GM23338 (cell line): ENCODE measurements at regions not wholly inside any gene's neighbourhood (a gene's known extent, or its start where the extent isn't known, plus 50 kb on each side); places are given as distances from the start of the nearest gene placed in this dataset.

ENCODE experiments used
- ATAC-seq: fragments of 200-7000 bp; cut with Tn5 transposase; 3 replicates; pipeline ENCODE4 v1.9.1; 2020
- DNase-seq: peaks from one replicate; pipeline ENCODE4 v3.0.0-alpha.2; 2015; ENCODE audit warnings: low spot score
- H2AFZ ChIP-seq: fragments of 200-600 bp; sonication (generic); 2 replicates; pipeline ENCODE4 v1.8.0; 2016; ENCODE audit warnings: antibody characterized with exemption, mild to moderate bottlenecking, moderate library complexity
- H3F3A ChIP-seq: fragments of 200-600 bp; sonication (generic); replicated peaks from 2 replicates; pipeline ENCODE4 v1.8.0; 2017; ENCODE audit warnings: antibody characterized with exemption, mixed run types, low read depth
- H3K27ac ChIP-seq: fragments of 200-600 bp; sonication (generic); 2 replicates; pipeline ENCODE4 v1.6.1; 2016; ENCODE audit warnings: low read depth
- H3K27me3 ChIP-seq: fragments of 200-600 bp; sonication (generic); 2 replicates; pipeline ENCODE4 v1.8.0; 2016; ENCODE audit warnings: mild to moderate bottlenecking, mixed run types, moderate library complexity; ENCODE audit not compliant: insufficient read depth
- H3K36me3 ChIP-seq: fragments of 200-600 bp; sonication (generic); 2 replicates; pipeline ENCODE4 v1.8.0; 2016; ENCODE audit warnings: mild to moderate bottlenecking; ENCODE audit not compliant: insufficient read depth
- H3K4me1 ChIP-seq: fragments of 200-600 bp; sonication (generic); 2 replicates; pipeline ENCODE4 v1.8.0; 2016; ENCODE audit warnings: mild to moderate bottlenecking, moderate library complexity; ENCODE audit not compliant: insufficient read depth
- H3K4me2 ChIP-seq: fragments of 200-600 bp; sonication (generic); 2 replicates; pipeline ENCODE4 v1.7.1; 2017; ENCODE audit warnings: mixed run types
- H3K4me3 ChIP-seq: fragments of 200-600 bp; sonication (generic); 2 replicates; pipeline ENCODE4 v1.6.1; 2016; ENCODE audit warnings: mixed run types
- H3K79me2 ChIP-seq: fragments of 200-600 bp; sonication (generic); replicated peaks from 2 replicates; pipeline ENCODE4 v1.8.0; 2017; ENCODE audit warnings: mild to moderate bottlenecking; ENCODE audit not compliant: insufficient read depth
- H3K9me2 ChIP-seq: fragments of 200-600 bp; sonication (generic); 2 replicates; pipeline ENCODE4 v1.8.0; 2017; ENCODE audit not compliant: insufficient read depth
- H4K20me1 ChIP-seq: fragments of 200-600 bp; sonication (generic); replicated peaks from 2 replicates; pipeline ENCODE4 v1.8.0; 2017; ENCODE audit warnings: mild to moderate bottlenecking; ENCODE audit not compliant: insufficient read depth
- H3K27ac Mint-ChIP-seq: 2 replicates; pipeline ENCODE4 v1.8.0; 2020; ENCODE audit warnings: inconsistent platforms, mild to moderate bottlenecking, moderate library complexity, mixed read lengths
- H3K27me3 Mint-ChIP-seq: 3 replicates; pipeline ENCODE4 v1.8.0; 2022; ENCODE audit warnings: low read depth, mild to moderate bottlenecking, moderate library complexity, mixed read lengths, inconsistent platforms; ENCODE audit not compliant: insufficient read depth, poor library complexity
- H3K36me3 Mint-ChIP-seq: 3 replicates; pipeline ENCODE4 v1.8.0; 2021; ENCODE audit warnings: low read depth, mild to moderate bottlenecking, inconsistent platforms, moderate library complexity, mixed read lengths
- H3K4me1 Mint-ChIP-seq: 3 replicates; pipeline ENCODE4 v1.8.0; 2020; ENCODE audit warnings: mild to moderate bottlenecking, inconsistent platforms, mixed read lengths
- H3K4me3 Mint-ChIP-seq: 3 replicates; pipeline ENCODE4 v1.8.0; 2021; ENCODE audit warnings: moderate library complexity, mild to moderate bottlenecking, inconsistent platforms, mixed read lengths
- H3K9me3 Mint-ChIP-seq: 3 replicates; pipeline ENCODE4 v1.8.0; 2020; ENCODE audit warnings: moderate library complexity, mild to moderate bottlenecking, inconsistent platforms, mixed read lengths
- CREB1 ChIP-seq: fragments of 250-450 bp; sonication (Bioruptor Pico); IDR thresholded peaks from 2 replicates; pipeline ENCODE4 v1.5.0; 2020; ENCODE audit warnings: low read depth, mild to moderate bottlenecking, moderate library complexity
- EZH2 ChIP-seq: fragments of 200-600 bp; sonication (generic); IDR thresholded peaks from one replicate; pipeline ENCODE4 v1.8.0; 2017; ENCODE audit warnings: antibody characterized with exemption, mild to moderate bottlenecking, low read depth; ENCODE audit not compliant: unreplicated experiment
- JUNB ChIP-seq: IDR thresholded peaks from one replicate; pipeline ENCODE4 v1.6.1; 2016; ENCODE audit warnings: antibody characterized with exemption; ENCODE audit not compliant: unreplicated experiment
- NANOG ChIP-seq: IDR thresholded peaks from 2 replicates; pipeline ENCODE4 v1.6.1; 2016; ENCODE audit warnings: antibody characterized with exemption, borderline replicate concordance
- ZNF331 ChIP-seq: fragments of 250-450 bp; sonication (Bioruptor Pico); IDR thresholded peaks from 2 replicates; pipeline ENCODE4 v1.5.0; 2020; ENCODE audit warnings: low read depth, mild to moderate bottlenecking, moderate library complexity
- TF ChIP-seq, protein P1 (sequence below): IDR thresholded peaks from 2 replicates; pipeline ENCODE4 v1.6.1; 2016; ENCODE audit warnings: antibody characterized with exemption
- TF ChIP-seq, protein P2 (sequence below): fragments of 250-450 bp; sonication (Bioruptor Pico); IDR thresholded peaks from 2 replicates; pipeline ENCODE4 v1.5.0; 2020; ENCODE audit warnings: mild to moderate bottlenecking, moderate library complexity

- H3K27me3 ChIP-seq: no peaks in the 10 kb centered on the region
- H3K79me2 ChIP-seq: no peaks in the 10 kb centered on the region
- no peaks in the 10 kb centered on the region for H4K20me1 ChIP-seq
- H3F3A ChIP-seq: no peaks in the 10 kb centered on the region
- ATAC-seq (no peak), DNase-seq (no peak)
- H3K36me3 ChIP-seq: no peaks in the 10 kb centered on the region
- Mint-ChIP-seq H3K4me3 (no peak overlapping the region), H3K27ac (no peak overlapping the region), H3K9me3 (no peaks in the 10 kb centered on the region), H3K27me3 (peaks cover 8% of the 10 kb centered on the region), H3K4me1 (peaks cover 11% of the 10 kb centered on the region), H3K36me3 (no peaks in the 10 kb centered on the region)
- H3K27ac ChIP-seq: no peak overlapping the region
- H3K4me2 ChIP-seq: no peak overlapping the region
- peaks cover 8% of the 10 kb centered on the region; the same call in 1 of the 2 replicates for H3K4me1 ChIP-seq
- TF ChIP-seq CREB1: no peak
- TF ChIP-seq JUNB: no peak
- TF ChIP-seq NANOG: no peak
- TF ChIP-seq, protein P1, sequence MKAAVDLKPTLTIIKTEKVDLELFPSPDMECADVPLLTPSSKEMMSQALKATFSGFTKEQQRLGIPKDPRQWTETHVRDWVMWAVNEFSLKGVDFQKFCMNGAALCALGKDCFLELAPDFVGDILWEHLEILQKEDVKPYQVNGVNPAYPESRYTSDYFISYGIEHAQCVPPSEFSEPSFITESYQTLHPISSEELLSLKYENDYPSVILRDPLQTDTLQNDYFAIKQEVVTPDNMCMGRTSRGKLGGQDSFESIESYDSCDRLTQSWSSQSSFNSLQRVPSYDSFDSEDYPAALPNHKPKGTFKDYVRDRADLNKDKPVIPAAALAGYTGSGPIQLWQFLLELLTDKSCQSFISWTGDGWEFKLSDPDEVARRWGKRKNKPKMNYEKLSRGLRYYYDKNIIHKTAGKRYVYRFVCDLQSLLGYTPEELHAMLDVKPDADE: no peak
- no peak overlapping the region for H3K4me3 ChIP-seq
- no peaks in the 10 kb centered on the region for H3K9me2 ChIP-seq
- H2AFZ ChIP-seq: no peak overlapping the region
These were observed 148.4 kb upstream of the USP9X start for GRCh38 chrX:40936827-40937226.

DNA sequence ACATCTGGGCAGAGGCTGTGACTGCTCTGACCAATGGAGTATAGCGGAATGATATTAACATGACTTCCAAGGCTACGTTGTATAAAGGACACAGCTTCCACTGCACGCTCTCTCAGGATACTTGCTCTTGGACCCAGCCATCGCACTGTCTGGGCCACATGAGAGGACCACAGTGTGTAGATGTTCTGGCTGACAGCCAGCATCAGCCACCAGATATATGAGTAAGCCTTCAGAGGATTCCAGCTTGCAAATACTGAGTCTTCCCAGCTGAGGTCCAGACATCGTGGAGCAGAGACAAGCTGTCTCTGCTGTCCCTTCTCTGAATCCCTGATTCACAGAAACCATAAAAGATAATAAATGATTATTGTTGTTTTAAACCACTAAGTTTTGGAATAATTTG, 146.8 kb upstream of the USP9X start:
- DNase-seq (no peak), ATAC-seq (no peak)
- H3K27ac ChIP-seq: no peak overlapping the region
- no peak overlapping the region for H2AFZ ChIP-seq
- no peaks in the 10 kb centered on the region for H3K36me3 ChIP-seq
- H3K79me2 ChIP-seq: no peaks in the 10 kb centered on the region
- TF ChIP-seq, protein P1: no peak
- TF ChIP-seq EZH2 (no peak), ZNF331 (CRISPR knock-in tag) (no peak)
- TF ChIP-seq, protein P2, sequence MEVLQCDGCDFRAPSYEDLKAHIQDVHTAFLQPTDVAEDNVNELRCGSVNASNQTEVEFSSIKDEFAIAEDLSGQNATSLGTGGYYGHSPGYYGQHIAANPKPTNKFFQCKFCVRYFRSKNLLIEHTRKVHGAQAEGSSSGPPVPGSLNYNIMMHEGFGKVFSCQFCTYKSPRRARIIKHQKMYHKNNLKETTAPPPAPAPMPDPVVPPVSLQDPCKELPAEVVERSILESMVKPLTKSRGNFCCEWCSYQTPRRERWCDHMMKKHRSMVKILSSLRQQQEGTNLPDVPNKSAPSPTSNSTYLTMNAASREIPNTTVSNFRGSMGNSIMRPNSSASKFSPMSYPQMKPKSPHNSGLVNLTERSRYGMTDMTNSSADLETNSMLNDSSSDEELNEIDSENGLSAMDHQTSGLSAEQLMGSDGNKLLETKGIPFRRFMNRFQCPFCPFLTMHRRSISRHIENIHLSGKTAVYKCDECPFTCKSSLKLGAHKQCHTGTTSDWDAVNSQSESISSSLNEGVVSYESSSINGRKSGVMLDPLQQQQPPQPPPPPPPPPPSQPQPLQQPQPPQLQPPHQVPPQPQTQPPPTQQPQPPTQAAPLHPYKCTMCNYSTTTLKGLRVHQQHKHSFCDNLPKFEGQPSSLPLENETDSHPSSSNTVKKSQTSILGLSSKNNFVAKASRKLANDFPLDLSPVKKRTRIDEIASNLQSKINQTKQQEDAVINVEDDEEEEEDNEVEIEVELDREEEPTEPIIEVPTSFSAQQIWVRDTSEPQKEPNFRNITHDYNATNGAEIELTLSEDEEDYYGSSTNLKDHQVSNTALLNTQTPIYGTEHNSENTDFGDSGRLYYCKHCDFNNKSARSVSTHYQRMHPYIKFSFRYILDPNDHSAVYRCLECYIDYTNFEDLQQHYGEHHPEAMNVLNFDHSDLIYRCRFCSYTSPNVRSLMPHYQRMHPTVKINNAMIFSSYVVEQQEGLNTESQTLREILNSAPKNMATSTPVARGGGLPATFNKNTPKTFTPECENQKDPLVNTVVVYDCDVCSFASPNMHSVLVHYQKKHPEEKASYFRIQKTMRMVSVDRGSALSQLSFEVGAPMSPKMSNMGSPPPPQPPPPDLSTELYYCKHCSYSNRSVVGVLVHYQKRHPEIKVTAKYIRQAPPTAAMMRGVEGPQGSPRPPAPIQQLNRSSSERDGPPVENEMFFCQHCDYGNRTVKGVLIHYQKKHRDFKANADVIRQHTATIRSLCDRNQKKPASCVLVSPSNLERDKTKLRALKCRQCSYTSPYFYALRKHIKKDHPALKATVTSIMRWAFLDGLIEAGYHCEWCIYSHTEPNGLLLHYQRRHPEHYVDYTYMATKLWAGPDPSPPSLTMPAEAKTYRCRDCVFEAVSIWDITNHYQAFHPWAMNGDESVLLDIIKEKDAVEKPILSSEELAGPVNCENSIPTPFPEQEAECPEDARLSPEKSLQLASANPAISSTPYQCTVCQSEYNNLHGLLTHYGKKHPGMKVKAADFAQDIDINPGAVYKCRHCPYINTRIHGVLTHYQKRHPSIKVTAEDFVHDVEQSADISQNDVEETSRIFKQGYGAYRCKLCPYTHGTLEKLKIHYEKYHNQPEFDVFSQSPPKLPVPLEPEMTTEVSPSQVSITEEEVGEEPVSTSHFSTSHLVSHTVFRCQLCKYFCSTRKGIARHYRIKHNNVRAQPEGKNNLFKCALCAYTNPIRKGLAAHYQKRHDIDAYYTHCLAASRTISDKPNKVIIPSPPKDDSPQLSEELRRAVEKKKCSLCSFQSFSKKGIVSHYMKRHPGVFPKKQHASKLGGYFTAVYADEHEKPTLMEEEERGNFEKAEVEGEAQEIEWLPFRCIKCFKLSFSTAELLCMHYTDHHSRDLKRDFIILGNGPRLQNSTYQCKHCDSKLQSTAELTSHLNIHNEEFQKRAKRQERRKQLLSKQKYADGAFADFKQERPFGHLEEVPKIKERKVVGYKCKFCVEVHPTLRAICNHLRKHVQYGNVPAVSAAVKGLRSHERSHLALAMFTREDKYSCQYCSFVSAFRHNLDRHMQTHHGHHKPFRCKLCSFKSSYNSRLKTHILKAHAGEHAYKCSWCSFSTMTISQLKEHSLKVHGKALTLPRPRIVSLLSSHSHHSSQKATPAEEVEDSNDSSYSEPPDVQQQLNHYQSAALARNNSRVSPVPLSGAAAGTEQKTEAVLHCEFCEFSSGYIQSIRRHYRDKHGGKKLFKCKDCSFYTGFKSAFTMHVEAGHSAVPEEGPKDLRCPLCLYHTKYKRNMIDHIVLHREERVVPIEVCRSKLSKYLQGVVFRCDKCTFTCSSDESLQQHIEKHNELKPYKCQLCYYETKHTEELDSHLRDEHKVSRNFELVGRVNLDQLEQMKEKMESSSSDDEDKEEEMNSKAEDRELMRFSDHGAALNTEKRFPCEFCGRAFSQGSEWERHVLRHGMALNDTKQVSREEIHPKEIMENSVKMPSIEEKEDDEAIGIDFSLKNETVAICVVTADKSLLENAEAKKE (CRISPR knock-in tag): no peak
- no peak overlapping the region for H3K4me3 ChIP-seq
- no peak overlapping the region for H3K27ac Mint-ChIP-seq
- no peak overlapping the region for H3K4me3 Mint-ChIP-seq
- H4K20me1 ChIP-seq: no peaks in the 10 kb centered on the region
- peaks cover 6% of the 10 kb centered on the region for H3K4me1 Mint-ChIP-seq
- peaks cover 6% of the 10 kb centered on the region for H3K27me3 Mint-ChIP-seq
- H3K36me3 Mint-ChIP-seq: no peaks in the 10 kb centered on the region
- H3K4me1 ChIP-seq: peaks cover 6% of the 10 kb centered on the region; the same call in 1 of the 2 replicates
- no peak overlapping the region for H3K4me2 ChIP-seq
- H3K9me3 Mint-ChIP-seq: no peaks in the 10 kb centered on the region; the same call in 2 of the 3 replicates
- H3F3A ChIP-seq: no peaks in the 10 kb centered on the region
- no peaks in the 10 kb centered on the region for H3K27me3 ChIP-seq
- no peaks in the 10 kb centered on the region for H3K9me2 ChIP-seq
